HCT116 (cell line): ENCODE measurements at regions not wholly inside any gene's neighbourhood (a gene's known extent, or its start where the extent isn't known, plus 50 kb on each side); places are given as distances from the start of the nearest gene placed in this dataset.

Experiments used
- ATAC-seq: fragments of 200-7000 bp; cut with Tn5 transposase; 2 replicates; pipeline ENCODE4 v1.9.1; 2020; ENCODE audit warnings: mild to moderate bottlenecking, moderate library complexity
- BruUV-seq: library from RNA; stranded (reverse); fragments of 400-500 nt; replicated peaks from 2 replicates; lab custom pipeline; 2021; lab: Mats Ljungman, UMichigan
- CTCF ChIA-PET: fragments of 300-600 bp; sonication (Branson Sonifier 250); formaldehyde crosslinking; loops from one replicate; lab custom pipeline; 2021; ENCODE audit warnings: antibody characterized with exemption; lab: Charles Lee
- POLR2A ChIA-PET: fragments of 300-600, 350-600 bp; sonication (Branson Sonifier 250); formaldehyde crosslinking; loops from one replicate; lab custom pipeline; 2021; ENCODE audit warnings: antibody characterized with exemption; lab: Charles Lee
- RAD21 ChIA-PET, 2 experiments: fragments of 300-600 bp; sonication (Branson Sonifier 250); formaldehyde crosslinking; loops; one replicate each; lab custom pipeline; 2023; ENCODE audit warnings: low total read pairs in 2 of 2; ENCODE audit not compliant: uncharacterized antibody in 2 of 2, unreplicated experiment in 2 of 2, low non-redundant PET in 1 of 2; lab: Charles Lee
- DNase-seq: peaks from one replicate; pipeline ENCODE4 v3.0.0-alpha.2; 2010; ENCODE audit warnings: low read depth, low spot score
- H2AFZ ChIP-seq: fragments of 200-600 bp; shearing (Covaris generic), sonication (generic); 2 replicates; pipeline ENCODE4 v1.6.1; 2017; ENCODE audit warnings: low read depth, mixed run types, mixed read lengths, antibody characterized with exemption, low read length; ENCODE audit not compliant: poor library complexity, severe bottlenecking
- H3K27ac ChIP-seq: 2 replicates; pipeline ENCODE4 v1.5.1; 2012; ENCODE audit warnings: low read depth, low read length
- H3K27me3 ChIP-seq: fragments of 200-600 bp; sonication (generic); 2 replicates; pipeline ENCODE4 v1.6.1; 2016; ENCODE audit warnings: mixed run types, low read length, mixed read lengths; ENCODE audit not compliant: insufficient read depth
- H3K36me3 ChIP-seq, 2 experiments: fragments of 200-500 bp in 1 of 2; fragments of 200-600 bp in 1 of 2; sonication (Bioruptor generic) in 1 of 2; sonication (generic) in 1 of 2; 2 replicates each; pipeline versions ENCODE4 v1.5.1 to v1.6.1; 2014 to 2016; ENCODE audit warnings: low read length in 2 of 2, inconsistent platforms in 1 of 2, mixed read lengths in 1 of 2, mixed run types in 1 of 2; ENCODE audit not compliant: insufficient read depth in 2 of 2, control insufficient read depth in 1 of 2
- H3K4me1 ChIP-seq, 2 experiments: fragments of 200-600 bp in 1 of 2; sonication (generic) in 1 of 2; 2 replicates each; pipeline versions ENCODE4 v1.5.1 to v1.6.1; 2012 to 2017; ENCODE audit warnings: low read length in 2 of 2, inconsistent platforms in 1 of 2, mild to moderate bottlenecking in 1 of 2, mixed read lengths in 1 of 2, mixed run types in 1 of 2, moderate library complexity in 1 of 2; ENCODE audit not compliant: insufficient read depth in 2 of 2, control insufficient read depth in 1 of 2
- H3K4me2 ChIP-seq: fragments of 200-600 bp; sonication (generic); 2 replicates; pipeline ENCODE4 v1.6.1; 2017; ENCODE audit warnings: mixed run types, low read length, mixed read lengths
- H3K4me3 ChIP-seq, 2 experiments: fragments of 200-600 bp in 1 of 2; sonication (generic) in 1 of 2; replicated peaks in 1 of 2; 2 replicates each; pipeline ENCODE4 v1.5.1; 2011 to 2016; ENCODE audit warnings: low read length in 2 of 2, control low read depth in 1 of 2, low read depth in 1 of 2, mild to moderate bottlenecking in 1 of 2, mixed read lengths in 1 of 2, mixed run types in 1 of 2
- H3K79me2 ChIP-seq: fragments of 200-600 bp; sonication (generic); 2 replicates; pipeline ENCODE4 v1.6.1; 2017; ENCODE audit warnings: mild to moderate bottlenecking, mixed run types, low read length, moderate library complexity, mixed read lengths; ENCODE audit not compliant: insufficient read depth
- H3K9ac ChIP-seq: fragments of 200-600 bp; sonication (generic); 2 replicates; pipeline ENCODE4 v1.6.1; 2016; ENCODE audit warnings: low read length, mixed read lengths
- H3K9me2 ChIP-seq: fragments of 200-600 bp; sonication (generic), shearing (Covaris generic); 2 replicates; pipeline ENCODE4 v1.6.1; 2017; ENCODE audit warnings: mixed run types, mild to moderate bottlenecking, moderate library complexity; ENCODE audit not compliant: insufficient read depth
- H3K9me3 ChIP-seq, 2 experiments: fragments of 200-500 bp in 1 of 2; fragments of 200-600 bp in 1 of 2; sonication (Bioruptor generic) in 1 of 2; sonication (generic) in 1 of 2; 2 replicates each; pipeline ENCODE4 v1.6.1; 2014 to 2017; ENCODE audit warnings: low read length in 2 of 2, mixed read lengths in 2 of 2, inconsistent platforms in 1 of 2, low read depth in 1 of 2, mild to moderate bottlenecking in 1 of 2, mixed run types in 1 of 2, moderate library complexity in 1 of 2; ENCODE audit not compliant: control insufficient read depth in 1 of 2, insufficient read depth in 1 of 2
- H4K20me1 ChIP-seq: fragments of 200-600 bp; sonication (generic), shearing (Covaris generic); 2 replicates; pipeline ENCODE4 v1.6.1; 2017; ENCODE audit warnings: mixed run types, mild to moderate bottlenecking, moderate library complexity; ENCODE audit not compliant: insufficient read depth
- ATF3 ChIP-seq: IDR thresholded peaks from 2 replicates; pipeline ENCODE4 v1.6.1; 2012
- CEBPB ChIP-seq: IDR thresholded peaks from 2 replicates; pipeline ENCODE4 v1.6.1; 2012; ENCODE audit warnings: low read depth
- CTCF ChIP-seq, 3 experiments: fragments of 200-600 bp in 1 of 3; sonication (generic) in 1 of 3; IDR thresholded peaks in 2 of 3; conservative IDR thresholded peaks in 1 of 3; 2 replicates each; pipeline ENCODE4 v1.5.1; 2012 to 2017; ENCODE audit warnings: low read depth in 2 of 3, low read length in 2 of 3, antibody characterized with exemption in 1 of 3, borderline replicate concordance in 1 of 3, control low read depth in 1 of 3, mild to moderate bottlenecking in 1 of 3, mixed read lengths in 1 of 3, mixed run types in 1 of 3, moderate library complexity in 1 of 3; ENCODE audit not compliant: insufficient read depth in 1 of 3
- JUND ChIP-seq: IDR thresholded peaks from 2 replicates; pipeline ENCODE4 v1.6.1; 2012
- POLR2AphosphoS5 ChIP-seq: IDR thresholded peaks from 2 replicates; pipeline ENCODE4 v1.6.1; 2011; ENCODE audit warnings: mild to moderate bottlenecking, low read depth, low read length, moderate library complexity
- SP1 ChIP-seq: IDR thresholded peaks from 2 replicates; pipeline ENCODE4 v1.6.1; 2012; ENCODE audit warnings: low read depth
- YY1 ChIP-seq: IDR thresholded peaks from 2 replicates; pipeline ENCODE4 v1.6.1; 2011; ENCODE audit warnings: low read length, low read depth, moderate library complexity, mild to moderate bottlenecking; ENCODE audit not compliant: insufficient replicate concordance; ENCODE audit errors: extremely low read depth
- ZNF274 ChIP-seq: fragments of 200-500 bp; sonication (Bioruptor generic); IDR thresholded peaks from 2 replicates; pipeline ENCODE4 v1.6.1; 2014; ENCODE audit warnings: mild to moderate bottlenecking, low read depth, low read length, inconsistent platforms
- intact Hi-C: fragments of 100-400 bp; cut with micrococcal nuclease; formaldehyde crosslinking; loops from 2 replicates; pipeline ENCODE4 v1.10.0; 2022

- ChIA-PET CTCF (interaction anchor here (1.6 kb wide), 1 partner anchor 39 kb away, joined by 4 read pairs; no protein-coding TSS in a partner anchor), POLR2A (no interaction called here), RAD21 (no interaction called here)
- intact Hi-C loops, result no loop called here
- no peaks in the 10 kb centered on the region for H3K9me2 ChIP-seq
- no peak overlapping the region for H2AFZ ChIP-seq
- TF ChIP-seq CTCF (IDR thresholded peaks at IDR 0.05 in 2 of 3, conservative IDR thresholded peaks at IDR 0.05 in 1 of 3; ENCODE audit: borderline replicate concordance in 1 of 3, insufficient read depth in 1 of 3, low read depth in 2 of 3, low read length in 2 of 3) (peak in 2 of 3 experiments; percentile 53 to 61; a peak in 4 of 6 replicates), ATF3 (no peak)
- no peak overlapping the region for H3K27ac ChIP-seq
- no peak overlapping the region for H3K9ac ChIP-seq
- H3K4me2 ChIP-seq, result no peak overlapping the region
- ATAC-seq (peak; percentile 70), DNase-seq (no peak)
- no peak overlapping the region for H3K4me3 ChIP-seq
- no peaks in the 10 kb centered on the region for H3K4me1 ChIP-seq
- H3K27me3 ChIP-seq, result no peaks in the 10 kb centered on the region
- no peaks in the 10 kb centered on the region for H3K79me2 ChIP-seq
- BruUV-seq, result no TSS peak
- H4K20me1 ChIP-seq, result no peaks in the 10 kb centered on the region
- no peaks in the 10 kb centered on the region for H3K36me3 ChIP-seq
- H3K9me3 ChIP-seq, result no peaks in the 10 kb centered on the region
Observed at GRCh38 chr5:162248107-162248713, 180.6 kb downstream of the GABRG2 start.

GRCh38 chr5:162256711-162257110 is 189.1 kb downstream of the GABRG2 start:
- ChIA-PET POLR2A (no interaction called here), CTCF (no interaction called here), RAD21 (no interaction called here)
- Histone ChIP-seq H3K9me3 (no peaks in the 10 kb centered on the region; a peak in 1 of 4 replicates), H3K4me1 (no peaks in the 10 kb centered on the region), H4K20me1 (no peaks in the 10 kb centered on the region; the same call in 1 of the 2 replicates), H3K9ac (no peak overlapping the region), H3K79me2 (no peaks in the 10 kb centered on the region), H3K27ac (no peak overlapping the region), H3K36me3 (no peaks in the 10 kb centered on the region), H3K4me3 (no peak overlapping the region), H2AFZ (no peak overlapping the region), H3K4me2 (no peak overlapping the region), H3K9me2 (no peaks in the 10 kb centered on the region), H3K27me3 (no peaks in the 10 kb centered on the region)
- no peak for ATAC-seq
- intact Hi-C loops, result no loop called here
- DNase-seq, result no peak
- BruUV-seq, result no TSS peak
- TF ChIP-seq SP1 (no peak), JUND (no peak), ZNF274 (no peak), CEBPB (no peak), POLR2AphosphoS5 (no peak), YY1 (no peak)
